SK-N-SH (cell line): ENCODE measurements at regions not wholly inside any gene's neighbourhood (a gene's known extent, or its start where the extent isn't known, plus 50 kb on each side); places are given as distances from the start of the nearest gene placed in this dataset.

Source experiments
- CTCF ChIA-PET: fragments of 300-600, 350-600 bp; formaldehyde crosslinking; extraction: SDS; loops from one replicate; lab custom pipeline; 2021; lab: Yijun Ruan, JAX
- POLR2A ChIA-PET: fragments of 350-600 bp; sonication (Branson Sonifier 250); formaldehyde crosslinking; extraction: SDS; loops from one replicate; lab custom pipeline; 2020; ENCODE audit warnings: antibody characterized with exemption, inconsistent platforms; lab: Yijun Ruan, JAX
- DNase-seq: peaks from one replicate; pipeline ENCODE4 v3.0.0; 2012
- H2AFZ ChIP-seq: fragments of 200-600 bp; sonication (generic); 2 replicates; pipeline ENCODE4 v1.8.1; 2016; ENCODE audit warnings: antibody characterized with exemption, mild to moderate bottlenecking, low read depth
- H3F3A ChIP-seq: fragments of 200-600 bp; sonication (generic); replicated peaks from 2 replicates; pipeline ENCODE3; 2016; ENCODE audit warnings: antibody characterized with exemption, mild to moderate bottlenecking; ENCODE audit not compliant: insufficient read depth
- H3K27ac ChIP-seq, 2 experiments: fragments of 200-500 bp in 1 of 2; fragments of 200-600 bp in 1 of 2; sonication (Bioruptor generic) in 1 of 2; sonication (generic), shearing (Covaris generic) in 1 of 2; 2 replicates each; pipeline versions ENCODE4 v1.5.1 to v1.6.1; 2014 to 2016; ENCODE audit warnings: low read depth in 2 of 2, inconsistent platforms in 1 of 2, low read length in 1 of 2, mild to moderate bottlenecking in 1 of 2, mixed read lengths in 1 of 2
- H3K27me3 ChIP-seq: fragments of 200-600 bp; sonication (generic), shearing (Covaris generic); 2 replicates; pipeline ENCODE4 v1.6.1; 2016; ENCODE audit warnings: mixed run types; ENCODE audit not compliant: insufficient read depth
- H3K36me3 ChIP-seq, 2 experiments: fragments of 200-500 bp in 1 of 2; fragments of 200-600 bp in 1 of 2; sonication (Bioruptor generic) in 1 of 2; sonication (generic) in 1 of 2; replicated peaks in 1 of 2; 2 replicates each; pipeline versions ENCODE3 to v1.5.1; 2014 to 2016; ENCODE audit warnings: low read length in 1 of 2, mild to moderate bottlenecking in 1 of 2; ENCODE audit not compliant: insufficient read depth in 2 of 2, control insufficient read depth in 1 of 2
- H3K4me1 ChIP-seq, 2 experiments: fragments of 200-500 bp in 1 of 2; fragments of 200-600 bp in 1 of 2; sonication (Bioruptor generic) in 1 of 2; sonication (generic), shearing (Covaris generic) in 1 of 2; 2 replicates each; pipeline versions ENCODE4 v1.5.1 to v1.6.1; 2014 to 2016; ENCODE audit warnings: low read depth in 1 of 2, low read length in 1 of 2, mixed run types in 1 of 2; ENCODE audit not compliant: insufficient read depth in 2 of 2, control insufficient read depth in 1 of 2
- H3K4me2 ChIP-seq: fragments of 200-600 bp; sonication (generic), shearing (Covaris generic); 2 replicates; pipeline ENCODE4 v1.6.1; 2017; ENCODE audit warnings: mixed run types
- H3K4me3 ChIP-seq, 2 experiments: fragments of 200-500 bp in 1 of 2; fragments of 200-600 bp in 1 of 2; sonication (Bioruptor generic) in 1 of 2; sonication (generic), shearing (Covaris generic) in 1 of 2; 2 replicates each; pipeline versions ENCODE4 v1.5.1 to v1.8.1; 2014 to 2016; ENCODE audit warnings: low read depth in 2 of 2, inconsistent platforms in 1 of 2, low read length in 1 of 2, mild to moderate bottlenecking in 1 of 2, mixed read lengths in 1 of 2, moderate library complexity in 1 of 2
- H3K79me2 ChIP-seq: fragments of 200-600 bp; sonication (generic); 2 replicates; pipeline ENCODE4 v1.8.1; 2017; ENCODE audit warnings: mild to moderate bottlenecking; ENCODE audit not compliant: insufficient read depth
- H3K9ac ChIP-seq: fragments of 200-600 bp; sonication (generic); 2 replicates; pipeline ENCODE4 v1.6.1; 2017; ENCODE audit warnings: mixed run types
- H3K9me2 ChIP-seq: fragments of 200-600 bp; sonication (generic); 2 replicates; pipeline ENCODE4 v1.6.1; 2017; ENCODE audit warnings: mixed run types
- H3K9me3 ChIP-seq: fragments of 200-600 bp; sonication (generic); 2 replicates; pipeline ENCODE4 v1.6.1; 2017; ENCODE audit warnings: mixed run types, mild to moderate bottlenecking, moderate library complexity
- H4K20me1 ChIP-seq: fragments of 200-600 bp; sonication (generic); 2 replicates; pipeline ENCODE4 v1.6.1; 2017; ENCODE audit warnings: mild to moderate bottlenecking, mixed run types; ENCODE audit not compliant: insufficient read depth
- CHD2 ChIP-seq: fragments of 150-350 bp; IDR thresholded peaks from 2 replicates; pipeline ENCODE4 v1.6.1; 2018; ENCODE audit warnings: low read length; ENCODE audit not compliant: partially characterized antibody
- ELF1 ChIP-seq: IDR thresholded peaks from 2 replicates; pipeline ENCODE4 v1.4.0; 2012
- EP300 ChIP-seq, 2 experiments: IDR thresholded peaks; 2 replicates each; pipeline versions ENCODE4 v1.4.0 to v1.6.1; 2012; ENCODE audit warnings: borderline replicate concordance in 1 of 2, low read depth in 1 of 2, low read length in 1 of 2
- EZH2phosphoT487 ChIP-seq: fragments of 200-600 bp; sonication (generic); IDR thresholded peaks from 2 replicates; pipeline ENCODE4 v1.6.1; 2017; ENCODE audit warnings: low read depth, mixed run types, mild to moderate bottlenecking, antibody characterized with exemption, moderate library complexity, borderline replicate concordance
- FOXM1 ChIP-seq: IDR thresholded peaks from 2 replicates; pipeline ENCODE4 v1.4.0; 2012; ENCODE audit warnings: low read depth, mild to moderate bottlenecking
- IRF3 ChIP-seq: fragments of 150-350 bp; IDR thresholded peaks from 2 replicates; pipeline ENCODE4 v1.6.1; 2016; ENCODE audit warnings: mild to moderate bottlenecking, low read depth, low read length
- POLR2AphosphoS5 ChIP-seq: IDR thresholded peaks from 2 replicates; pipeline ENCODE4 v1.6.1; 2012; ENCODE audit warnings: low read depth, low read length
- RCOR1 ChIP-seq: fragments of 150-350 bp; IDR thresholded peaks from 2 replicates; pipeline ENCODE4 v1.6.1; 2017; ENCODE audit warnings: antibody characterized with exemption, low read length
- REST ChIP-seq: IDR thresholded peaks from 2 replicates; pipeline ENCODE4 v1.6.1; 2012; ENCODE audit warnings: mild to moderate bottlenecking, low read depth, low read length, moderate library complexity
- SIN3A ChIP-seq: IDR thresholded peaks from 2 replicates; pipeline ENCODE4 v1.6.1; 2012; ENCODE audit warnings: low read depth, mild to moderate bottlenecking, low read length, moderate library complexity, borderline replicate concordance
- TCF12 ChIP-seq: IDR thresholded peaks from 2 replicates; pipeline ENCODE4 v1.4.0; 2012
- TEAD4 ChIP-seq: IDR thresholded peaks from 2 replicates; pipeline ENCODE4 v1.4.0; 2012; ENCODE audit warnings: mild to moderate bottlenecking, borderline replicate concordance; ENCODE audit not compliant: insufficient read depth
- USF2 ChIP-seq: fragments of 150-350 bp; IDR thresholded peaks from 2 replicates; pipeline ENCODE4 v1.6.1; 2017; ENCODE audit warnings: antibody characterized with exemption, low read length, low read depth, borderline replicate concordance
- ZBTB33 ChIP-seq: IDR thresholded peaks from 2 replicates; pipeline ENCODE4 v1.4.0; 2012; ENCODE audit warnings: low read depth, borderline replicate concordance
- WGBS: methylation state at CpG from one replicate; pipeline ENCODE4 v1.1.6; 2017; ENCODE audit warnings: low lambda C conversion rate; 5-methylcytosine and 5-hydroxymethylcytosine counted together
- TF ChIP-seq, protein P1 (sequence below): IDR thresholded peaks from 2 replicates; pipeline ENCODE4 v1.4.0; 2012; ENCODE audit warnings: low read depth, borderline replicate concordance
- TF ChIP-seq, protein P2 (sequence below): fragments of 200-600 bp; sonication (generic); IDR thresholded peaks from 2 replicates; pipeline ENCODE4 v1.6.1; 2017; ENCODE audit warnings: antibody characterized with exemption, mild to moderate bottlenecking, moderate library complexity

GRCh38 chr2:120896126-120896525 is 160.5 kb downstream of the GLI2 start:
- H3K27ac ChIP-seq: no peak overlapping the region
- H4K20me1 ChIP-seq: no peaks in the 10 kb centered on the region; the same call in 1 of the 2 replicates
- H3K36me3 ChIP-seq: no peaks in the 10 kb centered on the region
- peaks cover 6 to 39% of the 10 kb centered on the region in 2 experiments; a peak in 3 of 4 replicates for H3K4me1 ChIP-seq
- CTCF ChIA-PET: no interaction called here
- WGBS: 100% methylated on average over 2 of the region's 3 CpGs
- H2AFZ ChIP-seq: no peak overlapping the region
- H3K27me3 ChIP-seq: no peaks in the 10 kb centered on the region
- H3K79me2 ChIP-seq: no peaks in the 10 kb centered on the region
- no peaks in the 10 kb centered on the region for H3K9me2 ChIP-seq
- H3K9me3 ChIP-seq: no peaks in the 10 kb centered on the region
- no peak for TF ChIP-seq TEAD4
- TF ChIP-seq POLR2AphosphoS5: no peak
- TF ChIP-seq EP300 (IDR thresholded peaks at IDR 0.05; ENCODE audit: borderline replicate concordance in 1 of 2, low read depth in 1 of 2, low read length in 1 of 2): no peak
- no peak for TF ChIP-seq CHD2
- no peak for TF ChIP-seq SIN3A
- no peak for TF ChIP-seq TCF12
- no peak for TF ChIP-seq FOXM1
- no peak for TF ChIP-seq EZH2phosphoT487
- TF ChIP-seq, protein P1, sequence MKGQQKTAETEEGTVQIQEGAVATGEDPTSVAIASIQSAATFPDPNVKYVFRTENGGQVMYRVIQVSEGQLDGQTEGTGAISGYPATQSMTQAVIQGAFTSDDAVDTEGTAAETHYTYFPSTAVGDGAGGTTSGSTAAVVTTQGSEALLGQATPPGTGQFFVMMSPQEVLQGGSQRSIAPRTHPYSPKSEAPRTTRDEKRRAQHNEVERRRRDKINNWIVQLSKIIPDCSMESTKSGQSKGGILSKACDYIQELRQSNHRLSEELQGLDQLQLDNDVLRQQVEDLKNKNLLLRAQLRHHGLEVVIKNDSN: no peak
- POLR2A ChIA-PET: no interaction called here
- H3K9ac ChIP-seq: no peak overlapping the region
- no peak for DNase-seq
- H3F3A ChIP-seq: no peaks in the 10 kb centered on the region
- H3K4me3 ChIP-seq: no peak overlapping the region
- no peak overlapping the region for H3K4me2 ChIP-seq

- ChIA-PET POLR2A (no interaction called here), CTCF (no interaction called here)
- no peak overlapping the region for H3K27ac ChIP-seq
- no peak overlapping the region for H3K4me3 ChIP-seq
- H3K9me2 ChIP-seq: no peaks in the 10 kb centered on the region
- no peaks in the 10 kb centered on the region for H3K27me3 ChIP-seq
- H3K9me3 ChIP-seq: no peaks in the 10 kb centered on the region
- H3K9ac ChIP-seq: no peak overlapping the region
- no peaks in the 10 kb centered on the region for H3F3A ChIP-seq
- H3K79me2 ChIP-seq: no peaks in the 10 kb centered on the region
- no peak overlapping the region for H2AFZ ChIP-seq
- TF ChIP-seq TEAD4: no peak
- no peak for TF ChIP-seq REST
- TF ChIP-seq, protein P2, sequence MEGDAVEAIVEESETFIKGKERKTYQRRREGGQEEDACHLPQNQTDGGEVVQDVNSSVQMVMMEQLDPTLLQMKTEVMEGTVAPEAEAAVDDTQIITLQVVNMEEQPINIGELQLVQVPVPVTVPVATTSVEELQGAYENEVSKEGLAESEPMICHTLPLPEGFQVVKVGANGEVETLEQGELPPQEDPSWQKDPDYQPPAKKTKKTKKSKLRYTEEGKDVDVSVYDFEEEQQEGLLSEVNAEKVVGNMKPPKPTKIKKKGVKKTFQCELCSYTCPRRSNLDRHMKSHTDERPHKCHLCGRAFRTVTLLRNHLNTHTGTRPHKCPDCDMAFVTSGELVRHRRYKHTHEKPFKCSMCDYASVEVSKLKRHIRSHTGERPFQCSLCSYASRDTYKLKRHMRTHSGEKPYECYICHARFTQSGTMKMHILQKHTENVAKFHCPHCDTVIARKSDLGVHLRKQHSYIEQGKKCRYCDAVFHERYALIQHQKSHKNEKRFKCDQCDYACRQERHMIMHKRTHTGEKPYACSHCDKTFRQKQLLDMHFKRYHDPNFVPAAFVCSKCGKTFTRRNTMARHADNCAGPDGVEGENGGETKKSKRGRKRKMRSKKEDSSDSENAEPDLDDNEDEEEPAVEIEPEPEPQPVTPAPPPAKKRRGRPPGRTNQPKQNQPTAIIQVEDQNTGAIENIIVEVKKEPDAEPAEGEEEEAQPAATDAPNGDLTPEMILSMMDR: no peak
- TF ChIP-seq USF2: no peak
- no peak for TF ChIP-seq EP300 (IDR thresholded peaks at IDR 0.05; ENCODE audit: borderline replicate concordance in 1 of 2, low read depth in 1 of 2, low read length in 1 of 2)
- TF ChIP-seq IRF3: no peak
- no peak for TF ChIP-seq POLR2AphosphoS5
- TF ChIP-seq ZBTB33: no peak
- TF ChIP-seq ELF1: no peak
- no peak for TF ChIP-seq RCOR1
- no peaks in the 10 kb centered on the region; the same call in 1 of the 2 replicates for H4K20me1 ChIP-seq
- H3K4me2 ChIP-seq: no peak overlapping the region
- 94% methylated on average over 8 of the region's 9 CpGs for WGBS
- H3K4me1 ChIP-seq: peaks cover 6 to 47% of the 10 kb centered on the region in 2 experiments; a peak in 3 of 4 replicates
- H3K36me3 ChIP-seq: no peaks in the 10 kb centered on the region
- no peak for DNase-seq
Observed at GRCh38 chr2:120896901-120897300, 161.2 kb downstream of the GLI2 start.
